ENCODE measurements at regions not wholly inside any gene's neighbourhood (a gene's known extent, or its start where the extent isn't known, plus 50 kb on each side); places are given as distances from the start of the nearest gene placed in this dataset.

DNA sequence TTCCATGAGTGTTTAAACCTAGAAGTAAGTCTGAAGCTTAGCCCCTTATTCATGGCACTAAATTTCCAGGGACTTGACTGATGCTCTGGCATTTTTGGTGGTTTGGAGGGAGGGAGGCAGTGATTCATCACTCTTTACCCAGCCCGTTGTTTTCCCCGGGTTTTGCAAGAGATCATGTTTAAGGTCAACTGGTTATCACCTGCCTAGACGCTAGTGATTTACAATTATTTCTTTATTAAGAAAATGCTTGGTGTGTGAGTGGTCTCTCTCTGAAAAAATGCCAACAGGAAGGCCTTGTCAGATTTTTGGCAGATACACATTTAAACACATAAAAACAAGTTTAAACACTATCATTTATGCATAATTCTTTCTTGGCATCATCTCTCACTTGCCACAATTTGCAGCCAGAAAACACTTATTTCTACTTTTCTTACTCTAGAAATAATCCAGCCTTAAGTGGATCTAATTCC lies 737.9 kb upstream of the ZNF608 start:
- TF ChIP-seq, protein P1, sequence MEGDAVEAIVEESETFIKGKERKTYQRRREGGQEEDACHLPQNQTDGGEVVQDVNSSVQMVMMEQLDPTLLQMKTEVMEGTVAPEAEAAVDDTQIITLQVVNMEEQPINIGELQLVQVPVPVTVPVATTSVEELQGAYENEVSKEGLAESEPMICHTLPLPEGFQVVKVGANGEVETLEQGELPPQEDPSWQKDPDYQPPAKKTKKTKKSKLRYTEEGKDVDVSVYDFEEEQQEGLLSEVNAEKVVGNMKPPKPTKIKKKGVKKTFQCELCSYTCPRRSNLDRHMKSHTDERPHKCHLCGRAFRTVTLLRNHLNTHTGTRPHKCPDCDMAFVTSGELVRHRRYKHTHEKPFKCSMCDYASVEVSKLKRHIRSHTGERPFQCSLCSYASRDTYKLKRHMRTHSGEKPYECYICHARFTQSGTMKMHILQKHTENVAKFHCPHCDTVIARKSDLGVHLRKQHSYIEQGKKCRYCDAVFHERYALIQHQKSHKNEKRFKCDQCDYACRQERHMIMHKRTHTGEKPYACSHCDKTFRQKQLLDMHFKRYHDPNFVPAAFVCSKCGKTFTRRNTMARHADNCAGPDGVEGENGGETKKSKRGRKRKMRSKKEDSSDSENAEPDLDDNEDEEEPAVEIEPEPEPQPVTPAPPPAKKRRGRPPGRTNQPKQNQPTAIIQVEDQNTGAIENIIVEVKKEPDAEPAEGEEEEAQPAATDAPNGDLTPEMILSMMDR (IDR thresholded peaks at IDR 0.05), result no peak
- TF ChIP-seq POLR2A (IDR thresholded peaks at IDR 0.05), result no peak

Measured in tibial nerve (tissue), 3 donors.